HepG2 (cell line): ENCODE measurements at regions not wholly inside any gene's neighbourhood (a gene's known extent, or its start where the extent isn't known, plus 50 kb on each side); places are given as distances from the start of the nearest gene placed in this dataset.

Experiments
- ATAC-seq: fragments of 200-7000 bp; cut with Tn5 transposase; 3 replicates; pipeline ENCODE4 v1.9.1; 2020; ENCODE audit warnings: mild to moderate bottlenecking, moderate library complexity
- BruUV-seq: library from RNA; stranded (reverse); fragments of 400-500 nt; replicated peaks from 2 replicates; lab custom pipeline; 2021; lab: Mats Ljungman, UMichigan
- CTCF ChIA-PET: fragments of 300-600 bp; formaldehyde crosslinking; extraction: SDS; loops from one replicate; lab custom pipeline; 2021; ENCODE audit warnings: low total read pairs, inconsistent platforms, low intra/inter-chr PET ratio; lab: Yijun Ruan, JAX
- POLR2A ChIA-PET: fragments of 350-600 bp; sonication (Branson Sonifier 250); formaldehyde crosslinking; loops from one replicate; lab custom pipeline; 2020; ENCODE audit warnings: antibody characterized with exemption, inconsistent platforms; lab: Yijun Ruan, JAX
- DNase-seq: peaks from one replicate; pipeline ENCODE4 v3.0.0-alpha.2; 2015; ENCODE audit warnings: low spot score
- FAIRE-seq: peaks from 3 replicates; lab custom pipeline; 2011; peaks lifted over from hg19 to GRCh38; lab: Jason Lieb, UNC
- H2AFZ ChIP-seq: one replicate; pipeline ENCODE4 v1.6.1; 2011; ENCODE audit warnings: low read length, inconsistent platforms
- H3K27ac ChIP-seq: fragments of 300-600 bp; 3 replicates; pipeline ENCODE4 v1.8.0; 2011; ENCODE audit warnings: mixed run types, mild to moderate bottlenecking, mixed read lengths, low read length, inconsistent platforms; ENCODE audit not compliant: insufficient read depth; ENCODE audit errors: extremely low read length
- H3K27me3 ChIP-seq, 2 experiments: fragments of 200-600 bp in 1 of 2; 2 replicates in 1 of 2; 3 replicates in 1 of 2; pipeline versions ENCODE4 v1.6.0 to v1.8.0; 2011; ENCODE audit warnings: low read length in 2 of 2, mild to moderate bottlenecking in 2 of 2, moderate library complexity in 2 of 2, inconsistent platforms in 1 of 2; ENCODE audit not compliant: insufficient read depth in 2 of 2, control insufficient read depth in 1 of 2
- H3K36me3 ChIP-seq, 2 experiments: fragments of 200-600 bp in 1 of 2; replicated peaks in 1 of 2; 2 replicates in 1 of 2; 3 replicates in 1 of 2; pipeline versions ENCODE4 v1.5.1 to v1.8.0; 2011; ENCODE audit warnings: low read length in 2 of 2, inconsistent platforms in 1 of 2; ENCODE audit not compliant: insufficient read depth in 2 of 2, control insufficient read depth in 1 of 2
- H3K4me1 ChIP-seq: 2 replicates; pipeline ENCODE4 v1.5.1; 2012; ENCODE audit warnings: low read length, inconsistent platforms; ENCODE audit not compliant: insufficient read depth
- H3K4me2 ChIP-seq: 2 replicates; pipeline ENCODE4 v1.6.0; 2011; ENCODE audit warnings: low read depth, low read length, inconsistent platforms
- H3K4me3 ChIP-seq, 3 experiments: fragments of 200-600 bp in 1 of 3; sonication (generic), shearing (Covaris generic) in 1 of 3; replicated peaks in 1 of 3; 2 replicates each; pipeline ENCODE4 v1.5.1; 2011 to 2016; ENCODE audit warnings: low read length in 3 of 3, inconsistent platforms in 2 of 3, low read depth in 2 of 3, mild to moderate bottlenecking in 2 of 3, control low read depth in 1 of 3, mixed read lengths in 1 of 3; ENCODE audit not compliant: insufficient read depth in 1 of 3
- H3K79me2 ChIP-seq: one replicate; pipeline ENCODE4 v1.6.1; 2011; ENCODE audit warnings: low read length, inconsistent platforms; ENCODE audit not compliant: insufficient read depth
- H3K9ac ChIP-seq: 2 replicates; pipeline ENCODE4 v1.6.0; 2011; ENCODE audit warnings: mild to moderate bottlenecking, low read depth, low read length, inconsistent platforms; ENCODE audit not compliant: insufficient read depth
- H3K9me3 ChIP-seq: 2 replicates; pipeline ENCODE4 v1.5.1; 2012; ENCODE audit warnings: mild to moderate bottlenecking, low read length
- H4K20me1 ChIP-seq: 2 replicates; pipeline ENCODE4 v1.6.0; 2011; ENCODE audit warnings: inconsistent platforms, mild to moderate bottlenecking, low read length, moderate library complexity; ENCODE audit not compliant: insufficient read depth
- SRSF4 ChIP-seq: fragments of 200-400 bp; formaldehyde crosslinking; IDR thresholded peaks from one replicate; pipeline ENCODE4 v1.6.1; 2018; ENCODE audit warnings: mild to moderate bottlenecking, low read depth, low read length, moderate library complexity; ENCODE audit not compliant: poor library complexity, severe bottlenecking
- ZC3H13 ChIP-seq: sonication (generic); formaldehyde crosslinking; IDR thresholded peaks from 2 replicates; pipeline ENCODE4 v1.8.1; 2023; ENCODE audit warnings: mild to moderate bottlenecking, missing genetic modification reagents, moderate library complexity
- ZNF382 ChIP-seq: sonication (generic); formaldehyde crosslinking; IDR thresholded peaks from 2 replicates; pipeline ENCODE4 v1.5.0; 2020; ENCODE audit warnings: missing genetic modification reagents, mild to moderate bottlenecking, borderline replicate concordance
- ZNF678 ChIP-seq: sonication (generic); formaldehyde crosslinking; IDR thresholded peaks from 2 replicates; pipeline ENCODE4 v1.4.0; 2020; ENCODE audit warnings: mild to moderate bottlenecking, missing genetic modification reagents
- WGBS: methylation state at CpG from one replicate; pipeline ENCODE4 v1.1.6; 2017; ENCODE audit warnings: low lambda C conversion rate; 5-methylcytosine and 5-hydroxymethylcytosine counted together
- in situ Hi-C: cut with HindIII; loops from 2 replicates; pipeline ENCODE4 v1.10.0; 2017; ENCODE audit warnings: low pct_unique_long_range_greater_than_20kb; ENCODE audit not compliant: extremely low pct_ligation_motif_present
- intact Hi-C: fragments of 100-400 bp; cut with micrococcal nuclease; formaldehyde crosslinking; loops from one replicate; pipeline ENCODE4 v1.10.0; 2022; ENCODE audit not compliant: unreplicated experiment
- TF ChIP-seq, protein P1 (sequence below): sonication (generic); formaldehyde crosslinking; IDR thresholded peaks from 2 replicates; pipeline ENCODE4 v1.9.0; 2022; ENCODE audit warnings: missing genetic modification reagents, mild to moderate bottlenecking, borderline replicate concordance
- TF ChIP-seq, protein P2 (sequence below): sonication (generic); formaldehyde crosslinking; conservative IDR thresholded peaks from 2 replicates; pipeline ENCODE4 v1.8.1; 2023; ENCODE audit warnings: missing genetic modification reagents
- TF ChIP-seq, protein P3 (sequence below): sonication (generic); formaldehyde crosslinking; IDR thresholded peaks from 2 replicates; pipeline ENCODE4 v1.8.1; 2022; ENCODE audit warnings: low read depth, mild to moderate bottlenecking, missing genetic modification reagents

DNA sequence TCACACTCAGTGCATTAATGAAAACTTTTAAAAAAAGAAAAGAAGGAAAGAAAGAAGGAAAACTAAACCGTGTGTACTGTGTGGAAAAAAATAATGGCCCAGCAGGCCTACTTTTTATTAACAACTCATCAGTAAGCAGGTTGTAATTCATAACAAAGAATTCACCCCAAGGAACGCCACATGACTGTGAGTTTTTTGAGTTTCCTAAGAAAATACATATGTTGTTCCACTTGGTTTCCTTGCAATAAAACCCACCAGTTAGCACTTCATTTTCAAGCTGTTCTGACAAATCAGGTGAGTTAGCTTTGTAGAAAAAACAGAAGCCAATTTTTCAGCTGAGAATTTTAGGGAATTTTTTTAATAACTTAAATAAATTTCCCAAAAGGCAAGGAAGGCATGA, 259.3 kb upstream of the TBX18 start (continued):
- TF ChIP-seq, protein P1, sequence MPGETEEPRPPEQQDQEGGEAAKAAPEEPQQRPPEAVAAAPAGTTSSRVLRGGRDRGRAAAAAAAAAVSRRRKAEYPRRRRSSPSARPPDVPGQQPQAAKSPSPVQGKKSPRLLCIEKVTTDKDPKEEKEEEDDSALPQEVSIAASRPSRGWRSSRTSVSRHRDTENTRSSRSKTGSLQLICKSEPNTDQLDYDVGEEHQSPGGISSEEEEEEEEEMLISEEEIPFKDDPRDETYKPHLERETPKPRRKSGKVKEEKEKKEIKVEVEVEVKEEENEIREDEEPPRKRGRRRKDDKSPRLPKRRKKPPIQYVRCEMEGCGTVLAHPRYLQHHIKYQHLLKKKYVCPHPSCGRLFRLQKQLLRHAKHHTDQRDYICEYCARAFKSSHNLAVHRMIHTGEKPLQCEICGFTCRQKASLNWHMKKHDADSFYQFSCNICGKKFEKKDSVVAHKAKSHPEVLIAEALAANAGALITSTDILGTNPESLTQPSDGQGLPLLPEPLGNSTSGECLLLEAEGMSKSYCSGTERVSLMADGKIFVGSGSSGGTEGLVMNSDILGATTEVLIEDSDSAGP = no peak
- TF ChIP-seq, protein P2, sequence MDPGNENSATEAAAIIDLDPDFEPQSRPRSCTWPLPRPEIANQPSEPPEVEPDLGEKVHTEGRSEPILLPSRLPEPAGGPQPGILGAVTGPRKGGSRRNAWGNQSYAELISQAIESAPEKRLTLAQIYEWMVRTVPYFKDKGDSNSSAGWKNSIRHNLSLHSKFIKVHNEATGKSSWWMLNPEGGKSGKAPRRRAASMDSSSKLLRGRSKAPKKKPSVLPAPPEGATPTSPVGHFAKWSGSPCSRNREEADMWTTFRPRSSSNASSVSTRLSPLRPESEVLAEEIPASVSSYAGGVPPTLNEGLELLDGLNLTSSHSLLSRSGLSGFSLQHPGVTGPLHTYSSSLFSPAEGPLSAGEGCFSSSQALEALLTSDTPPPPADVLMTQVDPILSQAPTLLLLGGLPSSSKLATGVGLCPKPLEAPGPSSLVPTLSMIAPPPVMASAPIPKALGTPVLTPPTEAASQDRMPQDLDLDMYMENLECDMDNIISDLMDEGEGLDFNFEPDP (CRISPR knock-in tag) = no peak
- TF ChIP-seq ZC3H13 (CRISPR knock-in tag) = no peak
- TF ChIP-seq ZNF382 (CRISPR knock-in tag) = no peak
- TF ChIP-seq, protein P3, sequence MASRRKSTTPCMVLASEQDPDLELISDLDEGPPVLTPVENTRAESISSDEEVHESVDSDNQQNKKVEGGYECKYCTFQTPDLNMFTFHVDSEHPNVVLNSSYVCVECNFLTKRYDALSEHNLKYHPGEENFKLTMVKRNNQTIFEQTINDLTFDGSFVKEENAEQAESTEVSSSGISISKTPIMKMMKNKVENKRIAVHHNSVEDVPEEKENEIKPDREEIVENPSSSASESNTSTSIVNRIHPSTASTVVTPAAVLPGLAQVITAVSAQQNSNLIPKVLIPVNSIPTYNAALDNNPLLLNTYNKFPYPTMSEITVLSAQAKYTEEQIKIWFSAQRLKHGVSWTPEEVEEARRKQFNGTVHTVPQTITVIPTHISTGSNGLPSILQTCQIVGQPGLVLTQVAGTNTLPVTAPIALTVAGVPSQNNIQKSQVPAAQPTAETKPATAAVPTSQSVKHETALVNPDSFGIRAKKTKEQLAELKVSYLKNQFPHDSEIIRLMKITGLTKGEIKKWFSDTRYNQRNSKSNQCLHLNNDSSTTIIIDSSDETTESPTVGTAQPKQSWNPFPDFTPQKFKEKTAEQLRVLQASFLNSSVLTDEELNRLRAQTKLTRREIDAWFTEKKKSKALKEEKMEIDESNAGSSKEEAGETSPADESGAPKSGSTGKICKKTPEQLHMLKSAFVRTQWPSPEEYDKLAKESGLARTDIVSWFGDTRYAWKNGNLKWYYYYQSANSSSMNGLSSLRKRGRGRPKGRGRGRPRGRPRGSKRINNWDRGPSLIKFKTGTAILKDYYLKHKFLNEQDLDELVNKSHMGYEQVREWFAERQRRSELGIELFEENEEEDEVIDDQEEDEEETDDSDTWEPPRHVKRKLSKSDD = no peak
- no peak for TF ChIP-seq ZNF678 (CRISPR knock-in tag)

DNA sequence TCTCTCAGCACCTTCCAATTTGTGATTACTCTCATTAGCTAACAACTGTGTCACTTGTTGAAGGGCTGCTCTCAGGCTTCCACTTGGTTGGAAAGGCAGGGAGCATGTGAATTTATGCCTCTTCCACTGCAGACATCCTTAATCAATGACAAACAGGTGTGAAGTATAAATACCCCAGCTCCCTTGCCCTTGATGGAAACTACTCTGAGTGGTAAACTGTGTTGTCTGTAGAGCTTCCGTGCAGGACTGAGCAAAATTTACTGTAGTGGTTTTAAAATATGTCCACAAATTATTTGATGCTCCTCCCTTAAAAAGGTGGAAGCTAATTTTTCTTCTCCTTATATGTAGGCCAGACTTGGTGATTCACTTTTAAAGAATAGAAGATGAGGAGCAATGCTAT, 253.0 kb upstream of the TBX18 start:
- Histone ChIP-seq H3K27ac (no peak overlapping the region), H3K9ac (no peak overlapping the region), H3K27me3 (0 out of 5 replicates have a peak, but pooled peaks cover 0 to 6% of the 10 kb centered on the region in 2 experiments), H3K4me1 (no peaks in the 10 kb centered on the region), H3K79me2 (no peaks in the 10 kb centered on the region), H3K4me2 (no peak overlapping the region), H3K9me3 (no peaks in the 10 kb centered on the region), H2AFZ (no peak overlapping the region), H4K20me1 (no peaks in the 10 kb centered on the region), H3K36me3 (no peaks in the 10 kb centered on the region), H3K4me3 (no peak overlapping the region)
- no peak for DNase-seq
- 0% methylated on average over 1 of the region's 1 CpG for WGBS
- FAIRE-seq = no peak
- BruUV-seq = no TSS peak
- in situ Hi-C loops = loop anchor here (25.0 kb wide), 1 partner anchor 295 kb away; no protein-coding TSS in a partner anchor
- ChIA-PET POLR2A (no interaction called here), CTCF (no interaction called here)
- TF ChIP-seq SRSF4 = no peak
- ATAC-seq = no peak
- intact Hi-C loops = loop anchor here (5.0 kb wide), 1 partner anchor 110 kb away; no protein-coding TSS in a partner anchor
